Eye (tissue), 1 donor: ENCODE measurements at regions not wholly inside any gene's neighbourhood (a gene's known extent, or its start where the extent isn't known, plus 50 kb on each side); places are given as distances from the start of the nearest gene placed in this dataset.
"Not testable (repeated sequence)": the region's sequence is repeated elsewhere in the genome, so short reads cannot be mapped to it uniquely, and the experiment has no call there.

Experiments
- DNase-seq: peaks from one replicate; pipeline ENCODE4 v3.0.0-alpha.2; 2015

DNA sequence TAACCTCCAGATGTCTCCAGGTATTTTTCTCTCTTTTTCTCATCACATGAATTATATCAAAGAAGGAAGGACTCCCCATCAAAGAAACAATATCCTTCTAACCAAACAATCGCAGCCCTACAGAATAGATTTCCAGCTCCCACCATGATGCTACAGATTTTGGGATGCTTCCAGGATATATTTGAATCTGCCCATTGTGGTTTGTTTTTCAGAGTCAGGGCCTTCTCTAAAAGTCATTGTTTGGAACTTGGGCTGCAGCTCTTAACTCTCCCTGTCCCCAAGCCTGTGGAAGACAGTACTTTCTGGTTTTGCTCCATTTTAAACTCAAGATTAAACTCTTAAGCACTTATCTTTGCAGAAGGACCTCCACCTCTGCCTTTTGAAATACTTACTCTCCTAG lies 223.2 kb downstream of the PMAIP1 start:
- DNase-seq, result no peak

DNA sequence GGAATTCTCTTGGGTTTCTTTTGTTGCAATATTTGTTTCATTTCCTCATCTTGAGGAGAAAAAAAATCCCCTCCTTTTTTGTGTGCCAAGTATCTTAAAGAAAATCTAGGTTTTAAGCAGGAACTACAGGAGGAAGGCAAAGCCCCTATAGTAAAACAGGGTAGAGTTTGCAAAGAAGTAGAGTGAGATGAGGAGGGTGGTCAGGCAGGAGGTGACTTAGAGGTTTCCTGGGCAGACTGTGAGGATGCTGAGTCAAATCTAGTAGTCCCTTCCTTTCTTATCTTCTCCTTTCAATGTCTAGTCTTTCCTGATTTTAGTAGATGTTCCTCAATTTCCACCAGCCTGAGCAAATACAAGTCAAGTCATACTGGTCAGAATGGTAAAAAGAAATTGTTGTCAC lies 222.5 kb downstream of the PMAIP1 start:
- DNase-seq, result no peak

DNA sequence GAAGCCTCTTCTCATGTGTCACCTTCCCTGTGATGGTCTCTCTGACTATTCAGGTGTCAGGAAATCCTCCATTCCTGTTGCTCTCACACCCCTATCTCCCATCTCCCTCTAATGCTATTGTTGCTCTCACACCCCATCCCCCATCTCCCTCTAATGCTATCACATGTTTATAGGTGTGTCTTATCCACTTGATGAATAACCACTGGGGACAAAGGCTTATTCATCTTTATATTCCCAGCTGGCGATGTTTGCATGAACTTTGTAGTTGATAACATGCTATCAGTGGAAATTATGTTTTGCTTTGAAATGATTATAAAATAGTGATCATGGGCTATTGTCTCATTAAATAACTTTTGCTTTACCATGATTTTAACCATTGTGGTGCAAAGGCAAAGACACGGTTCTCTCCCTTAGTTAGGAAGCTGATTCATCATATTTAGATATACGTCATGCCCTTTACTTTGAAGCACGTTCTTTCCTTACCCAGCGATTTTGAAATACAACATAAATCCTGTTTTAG lies 220.5 kb downstream of the PMAIP1 start:
- DNase-seq, result no peak

DNA sequence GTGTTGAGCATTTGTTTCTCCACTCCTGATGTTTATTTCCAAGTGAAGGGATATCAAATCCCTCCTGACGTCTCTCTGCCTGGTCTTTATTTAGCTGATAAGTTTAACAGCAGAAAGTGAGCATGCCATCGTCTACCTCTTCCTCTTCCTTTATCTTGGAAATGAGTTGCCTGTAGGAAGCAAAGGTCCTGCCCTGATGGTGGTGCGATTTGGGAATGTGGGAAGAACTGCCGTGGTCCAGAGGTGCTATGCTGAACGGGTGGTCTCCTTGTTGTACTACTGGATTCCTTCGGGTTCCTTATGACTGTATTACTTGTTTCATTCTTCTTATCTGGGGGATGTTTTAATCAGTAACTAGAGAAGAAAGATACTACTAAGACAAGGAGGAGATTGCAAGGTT lies 217.5 kb downstream of the PMAIP1 start:
- DNase-seq, result no peak

DNA sequence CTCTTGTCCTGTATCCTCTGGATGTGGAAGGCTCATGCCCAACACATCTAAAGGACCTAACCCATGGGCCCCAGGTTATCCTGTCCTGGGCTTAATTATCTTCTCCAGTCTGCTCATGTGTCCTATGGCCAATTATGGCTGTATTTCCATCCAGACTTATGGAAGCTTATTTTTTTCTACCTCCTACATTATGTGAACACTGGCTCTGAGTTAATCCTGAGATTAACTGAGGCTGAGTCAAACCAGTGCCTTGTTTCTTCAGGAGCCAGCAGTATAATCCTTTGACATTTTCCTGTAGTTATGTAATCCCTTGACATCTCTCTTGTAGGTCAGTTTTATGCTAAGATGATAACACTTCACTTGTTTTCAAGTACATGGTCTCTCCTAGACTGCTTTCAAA lies 213.6 kb downstream of the PMAIP1 start:
- no peak for DNase-seq

DNA sequence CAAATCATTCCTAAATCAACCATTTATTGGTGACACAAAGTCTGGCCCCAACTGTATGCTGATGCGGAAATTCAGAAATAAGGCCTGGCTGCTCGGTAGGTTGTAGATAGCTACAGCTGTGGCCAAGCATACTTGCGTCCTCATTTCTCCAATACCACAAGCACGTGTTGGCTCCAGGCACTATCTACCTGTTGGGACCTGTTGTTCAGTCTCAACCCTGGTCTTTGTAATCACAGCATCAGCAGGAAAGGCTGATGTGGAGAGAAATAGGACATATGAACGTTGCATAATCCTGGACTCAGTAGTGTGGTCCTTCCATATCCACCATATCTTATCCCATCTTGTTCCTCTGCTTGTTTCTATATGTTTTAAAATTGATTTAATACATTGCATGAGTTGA lies 212.6 kb downstream of the PMAIP1 start:
- DNase-seq, result no peak

DNA sequence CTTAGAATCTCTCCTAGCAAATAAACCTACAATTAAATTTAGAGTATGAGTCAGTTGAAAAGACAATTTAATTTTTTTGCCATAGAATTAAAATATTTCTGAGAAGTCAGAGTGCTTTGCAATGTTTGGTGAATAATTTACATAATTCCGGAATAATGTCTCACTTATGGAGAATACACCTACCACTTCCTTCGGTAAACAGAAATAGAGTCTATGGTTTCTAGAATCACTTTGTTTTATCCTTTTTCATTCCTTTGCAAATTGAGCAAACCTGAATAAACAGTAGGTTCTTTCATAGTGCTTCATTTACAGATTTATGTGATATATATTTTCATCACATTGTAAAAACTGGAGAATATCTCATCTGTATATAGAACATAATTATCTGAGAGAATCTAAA lies 211.7 kb downstream of the PMAIP1 start:
- no peak for DNase-seq

DNA sequence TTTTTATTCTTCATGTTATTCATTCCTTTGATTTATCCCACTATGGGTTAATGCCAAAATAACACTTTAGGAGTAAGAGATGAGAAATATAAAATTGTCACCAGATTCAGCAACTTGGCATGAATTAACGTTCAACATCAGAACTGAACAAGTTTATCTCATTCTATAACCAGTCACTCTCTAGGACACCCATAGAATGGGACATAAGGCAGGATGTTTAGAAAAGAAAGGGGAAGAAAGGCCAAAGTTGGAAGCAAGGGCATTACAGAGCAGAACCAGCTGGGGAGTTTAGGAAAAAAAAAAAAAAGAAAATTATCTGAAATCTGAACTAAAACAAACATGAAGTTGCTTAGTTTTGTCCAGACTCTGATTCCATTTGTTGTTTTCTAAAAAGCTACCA lies 211.0 kb downstream of the PMAIP1 start:
- DNase-seq, result no peak

DNA sequence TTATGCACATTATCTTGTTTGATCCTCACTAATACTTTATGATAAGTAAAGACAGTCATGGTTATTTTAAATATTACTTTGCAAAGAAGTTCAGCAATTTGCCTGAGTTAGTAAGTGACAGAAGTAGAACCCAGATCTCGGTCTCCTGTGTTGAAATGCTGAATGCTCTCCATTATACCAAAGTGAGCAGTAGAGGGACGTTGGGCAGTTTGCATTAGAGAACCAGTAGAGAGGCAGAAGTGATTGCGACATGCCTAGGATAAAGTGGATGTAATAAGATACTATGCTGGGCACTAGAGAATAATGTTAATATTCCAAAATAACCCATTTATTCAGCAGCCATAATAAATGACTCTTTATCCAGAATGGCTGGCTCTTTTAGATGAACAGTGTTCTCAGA lies 201.0 kb downstream of the PMAIP1 start:
- DNase-seq, result no peak

DNA sequence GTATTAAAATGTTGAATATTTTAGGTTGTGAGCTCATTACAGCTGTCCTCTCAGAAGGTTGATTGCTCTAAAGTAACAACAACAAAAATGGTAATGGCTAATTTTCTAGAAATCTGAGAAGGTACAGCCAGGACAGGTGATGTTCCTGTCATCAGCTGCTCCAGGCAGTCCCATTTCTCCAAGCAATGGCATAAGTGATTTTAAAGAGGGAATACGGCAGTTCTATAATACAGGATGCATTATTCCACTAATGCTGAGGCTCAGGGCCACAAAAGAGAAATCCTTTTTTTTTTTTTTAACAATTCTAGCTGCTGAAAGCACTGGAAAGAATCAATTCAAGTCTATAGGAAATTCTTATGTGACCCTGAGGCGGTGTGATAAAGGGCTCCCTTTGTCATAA lies 199.9 kb downstream of the PMAIP1 start:
- DNase-seq, result no peak

DNA sequence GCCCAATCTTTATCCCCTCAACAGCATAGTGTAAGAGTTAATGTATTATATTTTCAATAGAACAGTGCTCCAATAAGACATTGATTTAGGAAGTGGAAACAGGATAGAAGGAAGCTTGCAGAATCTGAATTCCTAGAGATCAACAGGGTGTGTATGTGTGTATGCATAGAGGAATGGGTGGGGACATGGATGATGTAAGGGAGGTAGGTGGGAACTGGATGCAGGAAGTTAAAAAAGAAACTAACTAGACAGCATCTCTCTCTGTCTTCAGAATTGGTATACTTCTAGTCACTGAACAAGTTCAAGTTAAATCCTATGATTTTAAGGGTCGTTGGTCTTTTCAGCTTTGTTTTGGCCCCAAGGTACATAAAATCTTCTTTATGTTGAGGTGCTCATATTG lies 196.6 kb downstream of the PMAIP1 start:
- no peak for DNase-seq

DNA sequence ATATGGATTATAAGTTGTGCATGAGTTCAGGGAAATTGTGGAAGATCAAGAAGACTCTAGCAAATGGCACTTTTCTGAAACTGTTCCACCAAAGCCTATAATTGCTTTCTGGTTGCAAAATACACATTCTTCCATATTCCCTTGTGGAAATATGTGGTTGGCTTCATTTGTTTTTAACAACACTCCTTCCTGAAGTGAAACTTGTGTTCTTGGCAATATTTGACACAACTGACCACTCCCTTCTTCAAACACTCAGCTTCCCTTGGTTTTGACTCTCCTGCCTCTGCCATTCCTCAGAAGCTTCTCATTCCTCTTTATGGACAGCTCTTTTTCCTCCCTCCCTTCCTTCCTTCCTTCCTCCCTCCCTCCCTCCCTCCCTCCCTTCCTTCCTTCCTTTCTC lies 192.3 kb downstream of the PMAIP1 start:
- no peak for DNase-seq

DNA sequence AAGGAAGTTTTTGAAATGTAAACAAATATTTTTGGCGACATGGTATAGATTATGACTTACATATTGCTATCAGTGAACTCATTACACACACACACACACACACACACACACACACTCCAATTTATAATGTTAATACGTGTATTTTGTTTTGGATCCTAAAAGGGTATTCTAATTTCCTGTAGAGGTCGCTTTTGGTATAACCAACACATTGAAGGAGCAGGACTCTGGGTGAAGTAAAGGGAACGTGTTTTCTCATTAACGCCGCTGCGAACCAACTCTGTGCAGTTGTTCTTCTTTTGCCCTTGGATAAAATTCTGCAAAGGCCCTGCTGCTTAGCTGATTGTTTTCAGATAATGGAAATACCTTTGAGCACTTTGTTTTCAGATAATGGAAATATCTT lies 190.4 kb downstream of the PMAIP1 start:
- DNase-seq, result no peak

DNA sequence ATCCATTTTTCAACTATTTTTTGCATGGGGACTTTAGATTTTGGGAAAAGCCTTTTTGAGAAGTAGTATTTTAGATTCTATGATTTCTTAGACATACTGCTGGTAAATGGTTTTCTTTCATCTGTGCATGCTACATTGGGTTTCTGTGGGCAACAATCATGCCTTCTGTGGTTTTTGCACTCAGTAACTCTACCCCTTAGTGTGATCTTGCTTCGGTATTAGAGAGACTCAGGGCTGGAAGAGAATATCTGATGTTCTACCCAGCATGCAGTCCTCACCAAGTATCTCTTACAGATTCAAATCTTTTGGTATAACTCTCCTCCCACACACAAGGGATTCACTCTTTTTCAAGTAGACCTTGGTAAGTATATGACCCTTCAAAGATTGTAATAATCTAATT lies 183.0 kb downstream of the PMAIP1 start:
- DNase-seq, result no peak

DNA sequence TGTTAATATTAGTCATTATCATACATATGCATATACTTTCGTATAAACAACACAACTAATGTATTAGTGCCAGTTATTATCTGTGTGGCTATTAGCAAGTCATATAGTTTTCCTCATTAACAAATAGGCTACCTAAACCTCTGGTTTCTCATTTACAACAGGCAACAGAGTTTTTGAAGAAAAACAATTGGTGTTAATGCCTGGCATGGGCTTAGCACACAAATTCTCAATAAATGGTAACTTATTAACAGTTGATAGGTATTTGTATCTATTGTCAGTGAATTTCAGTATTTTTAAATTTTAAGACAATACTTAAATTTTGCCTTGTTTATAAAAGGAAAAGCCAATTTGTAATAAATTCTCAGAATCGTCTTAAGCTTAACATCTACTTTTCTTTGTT lies 182.5 kb downstream of the PMAIP1 start:
- DNase-seq, result no peak

DNA sequence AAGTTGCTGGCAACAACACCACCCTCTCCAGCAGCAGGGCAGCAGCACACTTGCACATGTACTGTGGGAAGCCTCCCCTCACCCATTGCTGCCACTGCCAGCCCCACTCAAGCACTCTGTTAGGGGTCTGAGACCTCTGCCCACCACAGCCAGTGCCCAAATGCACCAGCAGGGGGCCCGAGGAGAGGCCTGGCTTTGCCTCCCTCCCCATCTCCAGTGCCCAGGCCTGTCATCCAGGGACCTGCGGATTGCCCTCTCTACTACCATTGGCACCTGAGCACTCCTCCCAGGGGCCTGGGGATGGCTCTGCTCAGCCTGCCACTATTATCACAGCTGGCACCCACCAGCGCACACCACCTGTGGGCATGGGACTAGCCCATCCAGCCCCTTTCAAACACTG lies 175.7 kb downstream of the PMAIP1 start:
- no peak for DNase-seq

DNA sequence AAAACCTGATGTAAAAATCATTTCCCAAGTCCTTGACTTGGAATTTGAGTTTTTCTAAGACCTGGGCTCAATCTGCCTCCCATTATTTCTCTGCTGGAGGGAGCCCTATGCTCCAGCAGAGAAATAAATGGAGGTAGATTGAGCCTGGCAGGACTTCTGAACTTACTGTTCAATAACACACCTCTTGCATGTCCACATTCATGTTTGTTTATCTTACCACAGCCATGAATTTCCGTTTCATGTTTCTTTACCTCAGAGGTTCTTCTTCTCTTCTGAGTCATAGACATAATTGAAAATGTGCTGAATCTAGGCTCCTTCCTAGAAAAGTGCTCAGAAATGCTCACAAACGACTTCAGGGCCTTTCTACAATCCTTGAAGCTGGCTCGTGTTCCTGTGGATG lies 170.8 kb downstream of the PMAIP1 start:
- DNase-seq, result no peak

DNA sequence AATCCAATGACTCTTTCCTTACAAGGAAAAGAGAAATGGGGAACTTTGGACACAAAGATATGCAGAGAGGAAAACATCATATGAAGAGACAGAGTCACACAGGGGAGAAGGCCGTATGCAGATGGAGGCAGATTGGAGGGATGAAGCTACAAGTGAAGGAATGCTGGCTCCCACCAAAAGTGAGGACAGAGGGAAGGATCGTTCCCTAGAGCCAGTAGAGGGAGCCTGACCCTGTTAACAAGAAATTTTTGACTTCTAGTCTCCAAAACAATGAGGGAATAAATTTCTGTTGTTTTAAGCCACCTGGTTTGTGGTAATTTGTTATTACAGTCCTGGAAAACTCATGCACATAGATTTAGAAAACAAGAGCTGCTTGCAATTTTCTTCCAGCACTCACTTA lies 169.3 kb downstream of the PMAIP1 start:
- DNase-seq, result no peak

DNA sequence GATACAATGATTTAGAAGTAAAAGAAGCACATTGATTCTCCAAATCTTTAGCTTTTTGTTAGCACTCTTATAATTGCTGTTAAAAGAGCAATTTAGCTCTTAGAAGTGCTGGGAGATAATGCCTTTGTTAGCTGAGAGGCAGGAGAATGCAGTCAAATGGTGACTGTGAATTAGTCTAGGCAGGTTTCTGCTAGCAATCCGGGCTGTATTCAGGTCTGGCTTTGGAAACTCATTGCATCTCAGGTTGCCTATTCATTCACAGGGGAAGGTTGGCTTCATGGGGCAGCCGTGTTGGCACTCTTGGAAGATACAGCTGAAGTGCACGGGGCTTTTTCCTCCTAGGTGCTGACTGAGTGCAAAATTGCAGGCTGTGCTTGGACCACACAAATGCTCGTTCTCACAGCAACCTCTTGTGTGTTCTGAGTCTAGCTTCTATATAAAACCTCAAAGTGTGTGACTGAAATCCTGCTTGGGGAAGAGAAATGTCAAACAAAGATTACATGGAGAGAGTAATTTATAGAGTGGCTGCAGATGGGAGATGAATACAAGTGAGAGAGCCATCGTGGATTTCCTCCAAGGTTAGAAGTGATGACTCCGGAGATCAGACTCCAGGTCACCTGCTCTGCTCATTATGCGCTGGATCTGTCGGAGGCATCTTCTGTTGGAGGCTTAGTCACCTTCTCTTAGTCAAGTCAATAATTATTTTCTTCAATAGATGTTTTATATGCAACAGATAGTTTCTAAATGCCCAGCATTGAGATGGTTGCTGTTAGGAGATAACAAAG lies 167.8 kb downstream of the PMAIP1 start:
- DNase-seq, result no peak

DNA sequence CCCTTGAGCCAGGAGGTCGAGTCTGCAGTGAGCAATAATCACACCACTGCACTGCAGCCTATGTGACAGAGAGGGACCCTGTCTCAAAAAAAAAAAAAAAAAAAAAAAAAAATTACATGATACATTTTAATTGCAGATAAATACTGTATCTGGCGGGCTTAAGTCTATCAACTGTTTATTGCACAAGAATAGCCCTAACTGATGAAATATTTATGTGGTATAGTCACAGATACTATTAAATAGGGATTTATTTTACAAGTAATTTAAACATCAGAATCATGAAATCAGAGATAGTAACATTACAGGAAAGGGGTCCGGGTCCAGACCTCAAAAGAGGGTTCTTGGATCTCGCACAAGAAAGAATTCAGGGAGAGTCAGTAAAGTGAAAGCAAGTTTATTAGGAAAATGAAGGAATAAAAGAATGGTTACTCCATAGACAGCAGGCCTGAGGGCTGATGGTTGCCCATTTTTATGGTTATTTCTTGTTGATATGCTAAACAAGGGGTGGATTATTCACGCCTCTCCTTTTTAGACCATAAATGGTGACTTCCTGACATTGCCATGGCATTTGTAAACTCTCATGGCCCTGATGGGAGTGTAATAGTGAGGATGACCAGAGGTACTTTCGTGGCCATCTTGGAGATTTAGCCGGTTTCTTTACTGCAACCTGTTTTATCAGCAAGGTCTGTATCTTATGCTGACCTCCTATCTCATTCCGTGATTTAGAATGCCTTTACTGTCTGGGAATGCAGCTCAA lies 166.6 kb downstream of the PMAIP1 start:
- no peak for DNase-seq

DNA sequence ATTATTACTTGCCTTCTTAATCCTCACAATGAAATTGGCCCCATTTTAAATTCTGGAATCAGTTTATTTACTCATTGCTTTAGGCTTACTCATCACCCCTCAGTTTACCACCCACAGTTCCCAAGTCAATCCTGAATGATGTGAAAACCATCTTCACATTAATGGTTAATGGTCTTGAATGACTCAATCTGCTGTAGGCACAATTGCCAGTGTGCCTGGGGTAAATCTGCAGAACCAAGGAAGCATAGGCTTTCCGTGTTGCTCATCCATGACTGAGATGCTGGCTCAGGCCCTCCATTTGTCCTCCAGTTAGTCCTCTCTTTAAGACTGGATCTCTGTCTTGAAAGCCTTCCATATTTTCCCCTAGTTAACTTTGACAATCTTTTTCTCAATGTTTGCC lies 164.5 kb downstream of the PMAIP1 start:
- DNase-seq, result no peak

DNA sequence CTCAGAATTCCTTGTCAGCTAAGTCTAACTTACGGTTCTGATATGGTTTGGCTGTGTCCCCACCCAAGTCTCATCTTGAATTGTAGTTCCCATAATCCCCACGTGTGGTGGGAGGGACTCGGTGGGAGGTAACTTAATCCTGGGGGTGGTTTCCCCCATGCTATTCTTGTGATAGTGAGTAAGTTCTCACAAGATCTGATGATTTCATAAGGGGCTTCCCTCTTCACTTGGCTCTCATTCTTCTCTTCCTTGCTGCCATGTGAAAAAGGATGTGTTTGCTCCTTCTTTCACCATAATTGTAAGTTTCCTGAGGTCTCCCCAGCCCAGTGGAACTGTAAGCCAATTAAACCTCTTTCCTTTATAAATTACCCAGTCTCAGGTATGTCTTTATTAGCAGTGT lies 163.0 kb downstream of the PMAIP1 start:
- DNase-seq, result not testable (repeated sequence)

DNA sequence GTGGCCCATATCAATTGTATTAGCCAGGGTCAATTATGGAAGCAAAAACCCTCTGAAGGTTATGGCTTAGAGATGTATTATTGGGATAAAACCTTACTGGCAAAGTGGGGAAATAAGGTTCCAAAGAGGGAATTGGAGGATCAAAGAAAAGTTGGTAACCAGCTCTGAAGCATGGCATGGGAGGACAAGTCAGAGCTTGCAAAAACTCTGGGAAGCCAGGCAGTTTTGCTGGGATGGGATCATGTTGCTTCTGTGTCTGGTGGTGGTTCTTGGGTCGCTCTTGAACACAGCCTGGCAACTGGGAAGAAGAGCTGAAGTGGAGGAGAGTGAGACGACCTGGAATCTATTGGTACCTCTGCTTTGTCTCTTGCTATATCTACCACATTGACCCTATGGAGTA lies 162.6 kb downstream of the PMAIP1 start:
- DNase-seq, result no peak

DNA sequence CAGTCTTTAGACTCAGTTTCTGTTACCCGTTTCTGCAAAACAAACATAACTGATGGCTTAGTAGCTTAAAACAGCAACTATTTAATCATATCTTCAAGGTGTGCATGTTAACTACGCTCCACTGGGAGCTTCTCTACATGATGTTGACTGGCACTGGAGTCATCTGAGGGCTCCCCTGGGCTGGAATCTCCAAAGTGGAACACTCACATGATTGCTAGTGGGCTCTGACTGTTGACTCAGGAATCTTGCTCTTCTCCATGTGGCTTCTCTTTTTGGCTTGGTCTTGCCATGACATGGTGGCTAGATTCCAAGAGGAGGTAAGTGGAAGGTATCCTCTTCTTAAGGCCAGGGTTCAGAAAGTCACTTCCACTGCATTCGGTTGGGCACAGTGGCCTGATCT lies 160.8 kb downstream of the PMAIP1 start:
- no peak for DNase-seq

DNA sequence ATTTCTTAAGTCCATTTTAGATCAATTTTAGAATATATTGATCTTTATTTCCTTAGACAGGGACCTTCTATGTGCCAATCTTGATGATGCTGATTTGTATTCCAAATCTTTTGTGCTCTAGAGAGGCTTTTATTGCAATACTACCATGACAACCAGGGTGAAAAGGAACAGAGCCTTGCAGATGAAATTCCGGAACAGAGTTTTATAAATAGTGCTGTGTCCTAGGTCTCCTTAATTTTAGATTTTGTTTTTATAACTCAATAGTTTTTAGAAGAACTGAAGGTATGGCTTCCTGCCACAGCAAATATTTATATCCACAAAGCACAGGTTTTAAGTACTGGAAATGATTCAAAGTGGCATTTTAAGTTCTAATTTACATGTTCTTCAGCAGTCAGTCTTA lies 160.2 kb downstream of the PMAIP1 start:
- DNase-seq, result no peak
